HL-60 (cell line): ENCODE measurements at regions not wholly inside any gene's neighbourhood (a gene's known extent, or its start where the extent isn't known, plus 50 kb on each side); places are given as distances from the start of the nearest gene placed in this dataset.

ENCODE experiments used
- DNase-seq, 2 experiments: peaks; one replicate each; pipeline ENCODE4 v3.0.0-alpha.2; 2010 to 2020; ENCODE audit warnings: low read depth in 1 of 2, low spot score in 1 of 2
- H3K27ac ChIP-seq: fragments of 250-450 bp; sonication (Bioruptor Pico); replicated peaks from 2 replicates; pipeline ENCODE4 v1.5.1; 2020; ENCODE audit warnings: mild to moderate bottlenecking, moderate library complexity
- H3K27me3 ChIP-seq: fragments of 250-450 bp; sonication (Bioruptor Pico); 2 replicates; pipeline ENCODE4 v1.5.1; 2021; ENCODE audit warnings: mild to moderate bottlenecking, moderate library complexity; ENCODE audit not compliant: insufficient read depth, poor library complexity, severe bottlenecking
- H3K4me3 ChIP-seq: replicated peaks from 2 replicates; pipeline ENCODE4 v1.5.1; 2011; ENCODE audit warnings: mild to moderate bottlenecking, control low read depth, low read length; ENCODE audit not compliant: insufficient read depth
- GABPA ChIP-seq: IDR thresholded peaks from 2 replicates; pipeline ENCODE4 v1.6.1; 2012; ENCODE audit warnings: low read depth
- POLR2AphosphoS5 ChIP-seq: IDR thresholded peaks from 2 replicates; pipeline ENCODE4 v1.6.1; 2012; ENCODE audit warnings: low read depth
- REST ChIP-seq: IDR thresholded peaks from 2 replicates; pipeline ENCODE4 v1.6.1; 2012; ENCODE audit warnings: low read depth; ENCODE audit not compliant: insufficient replicate concordance
- SPI1 ChIP-seq: IDR thresholded peaks from 2 replicates; pipeline ENCODE4 v1.6.1; 2012; ENCODE audit warnings: low read depth, mild to moderate bottlenecking, borderline replicate concordance
- TF ChIP-seq, protein P1 (sequence below): IDR thresholded peaks from one replicate; pipeline ENCODE4 v1.5.1; 2011; ENCODE audit warnings: low read length, control low read depth, inconsistent platforms; ENCODE audit not compliant: insufficient read depth

DNA sequence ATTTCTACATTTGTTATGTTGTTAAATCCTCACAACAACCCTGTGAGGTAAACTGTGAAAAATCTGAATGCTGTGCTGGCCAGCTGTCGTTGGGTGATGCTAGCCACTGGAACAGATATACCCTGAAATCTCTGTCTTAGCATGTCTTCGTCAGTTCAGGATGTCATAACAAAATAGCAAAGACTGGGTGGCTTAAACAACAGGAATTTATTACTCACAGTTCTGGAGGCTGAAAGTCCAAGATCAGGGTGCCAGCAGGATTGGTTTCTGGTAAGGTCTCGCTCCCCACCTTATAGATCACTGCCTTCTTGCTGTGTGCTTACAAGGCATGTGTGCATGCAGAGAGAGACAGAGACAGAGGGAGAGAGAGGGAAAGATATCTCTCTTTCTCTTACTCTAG lies 211.7 kb downstream of the C11orf91 start:
- Histone ChIP-seq H3K4me3 (no peak overlapping the region), H3K27me3 (no peaks in the 10 kb centered on the region), H3K27ac (no peak overlapping the region)
- no peak for TF ChIP-seq GABPA
- TF ChIP-seq POLR2AphosphoS5 = no peak
- no peak for TF ChIP-seq SPI1
- TF ChIP-seq, protein P1, sequence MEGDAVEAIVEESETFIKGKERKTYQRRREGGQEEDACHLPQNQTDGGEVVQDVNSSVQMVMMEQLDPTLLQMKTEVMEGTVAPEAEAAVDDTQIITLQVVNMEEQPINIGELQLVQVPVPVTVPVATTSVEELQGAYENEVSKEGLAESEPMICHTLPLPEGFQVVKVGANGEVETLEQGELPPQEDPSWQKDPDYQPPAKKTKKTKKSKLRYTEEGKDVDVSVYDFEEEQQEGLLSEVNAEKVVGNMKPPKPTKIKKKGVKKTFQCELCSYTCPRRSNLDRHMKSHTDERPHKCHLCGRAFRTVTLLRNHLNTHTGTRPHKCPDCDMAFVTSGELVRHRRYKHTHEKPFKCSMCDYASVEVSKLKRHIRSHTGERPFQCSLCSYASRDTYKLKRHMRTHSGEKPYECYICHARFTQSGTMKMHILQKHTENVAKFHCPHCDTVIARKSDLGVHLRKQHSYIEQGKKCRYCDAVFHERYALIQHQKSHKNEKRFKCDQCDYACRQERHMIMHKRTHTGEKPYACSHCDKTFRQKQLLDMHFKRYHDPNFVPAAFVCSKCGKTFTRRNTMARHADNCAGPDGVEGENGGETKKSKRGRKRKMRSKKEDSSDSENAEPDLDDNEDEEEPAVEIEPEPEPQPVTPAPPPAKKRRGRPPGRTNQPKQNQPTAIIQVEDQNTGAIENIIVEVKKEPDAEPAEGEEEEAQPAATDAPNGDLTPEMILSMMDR = no peak
- TF ChIP-seq REST = no peak
- no peak for DNase-seq

GRCh38 chr11:33480626-33481025 lies 220.0 kb downstream of the C11orf91 start:
- no peak overlapping the region for H3K4me3 ChIP-seq
- no peak for TF ChIP-seq SPI1
- TF ChIP-seq REST = no peak
- no peak for TF ChIP-seq GABPA
- TF ChIP-seq, protein P1 = no peak
- no peak for TF ChIP-seq POLR2AphosphoS5
- H3K27me3 ChIP-seq = peaks cover 9% of the 10 kb centered on the region
- DNase-seq = no peak
- no peak overlapping the region for H3K27ac ChIP-seq

DNA sequence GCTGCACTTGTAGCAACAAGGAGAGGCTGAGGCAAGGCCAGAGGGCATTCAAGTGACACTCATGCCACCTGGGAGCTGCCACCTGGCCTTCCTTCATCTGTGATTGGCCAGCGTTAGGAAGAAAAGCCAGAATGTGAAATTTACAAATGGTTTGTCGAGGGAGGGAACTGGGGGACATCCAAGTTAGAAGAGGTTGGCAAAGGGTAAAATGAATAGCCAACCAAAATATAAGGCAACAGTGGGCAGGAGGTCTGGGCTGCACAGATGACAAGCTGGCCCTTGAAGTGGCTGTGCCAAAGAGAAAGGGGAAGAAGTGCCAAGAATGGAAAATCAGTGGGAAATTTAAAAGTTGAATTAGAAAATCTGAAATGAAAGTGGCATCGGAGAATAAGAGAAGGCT lies 221.4 kb downstream of the C11orf91 start:
- no peak for DNase-seq
- Histone ChIP-seq H3K4me3 (no peak overlapping the region), H3K27ac (no peak overlapping the region), H3K27me3 (peaks cover 9% of the 10 kb centered on the region)
- TF ChIP-seq SPI1 (no peak), GABPA (no peak), POLR2AphosphoS5 (no peak), REST (no peak)
- TF ChIP-seq, protein P1 = no peak
